GM12873 (cell line): ENCODE measurements at regions not wholly inside any gene's neighbourhood (a gene's known extent, or its start where the extent isn't known, plus 50 kb on each side); places are given as distances from the start of the nearest gene placed in this dataset.

Experiments used
- CTCF ChIP-seq: IDR thresholded peaks from 2 replicates; pipeline ENCODE4 v1.5.1; 2012; ENCODE audit warnings: low read depth, mild to moderate bottlenecking, moderate library complexity, low read length, control low read depth; ENCODE audit not compliant: insufficient read depth; ENCODE audit errors: missing control alignments

- TF ChIP-seq CTCF: no peak
Measured at GRCh38 chr15:36406911-36407310, 172.5 kb upstream of the CDIN1 start.

GRCh38 chr15:36407647-36408046, 171.8 kb upstream of the CDIN1 start:
- no peak for TF ChIP-seq CTCF

GRCh38 chr15:36409819-36410218, 169.6 kb upstream of the CDIN1 start:
- TF ChIP-seq CTCF: no peak

GRCh38 chr15:36414670-36415069, 164.8 kb upstream of the CDIN1 start:
- no peak for TF ChIP-seq CTCF

GRCh38 chr15:36415643-36416042, 163.8 kb upstream of the CDIN1 start:
- TF ChIP-seq CTCF: no peak

- TF ChIP-seq CTCF: no peak
Measured at GRCh38 chr15:36422631-36423030, 156.8 kb upstream of the CDIN1 start.

- TF ChIP-seq CTCF: no peak
Measured at GRCh38 chr15:36426691-36427090, 152.7 kb upstream of the CDIN1 start.
